ENCODE measurements at regions not wholly inside any gene's neighbourhood (a gene's known extent, or its start where the extent isn't known, plus 50 kb on each side); places are given as distances from the start of the nearest gene placed in this dataset.

DNA sequence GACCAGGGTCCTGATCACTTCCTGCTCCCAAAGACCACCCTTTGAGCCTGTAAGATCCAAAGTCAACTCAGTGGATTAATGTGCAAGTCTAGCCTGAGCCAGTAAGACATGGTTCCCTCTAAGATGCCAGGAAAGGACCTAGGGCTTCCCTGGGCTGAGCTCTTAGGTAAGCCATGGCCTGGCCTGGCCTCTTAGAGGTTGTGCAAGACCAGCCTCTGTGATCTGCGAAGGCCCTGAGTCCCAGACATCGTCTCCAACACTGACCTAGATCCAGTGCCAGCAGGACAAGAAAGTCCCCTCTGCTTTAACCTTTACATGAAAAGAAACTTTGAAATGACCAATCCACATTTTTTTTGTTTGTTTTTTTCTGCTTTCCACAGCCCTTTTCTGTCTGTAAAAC is 73.6 kb upstream of the CYP1B1 start:
- in situ Hi-C loops (cut with MboI; ENCODE audit: low pct_unique_long_range_greater_than_20kb, low sequenced_read_pairs, unreplicated experiment): no loop called here
- no peak for DNase-seq (ENCODE audit: low spot score)
- TF ChIP-seq, protein P1, sequence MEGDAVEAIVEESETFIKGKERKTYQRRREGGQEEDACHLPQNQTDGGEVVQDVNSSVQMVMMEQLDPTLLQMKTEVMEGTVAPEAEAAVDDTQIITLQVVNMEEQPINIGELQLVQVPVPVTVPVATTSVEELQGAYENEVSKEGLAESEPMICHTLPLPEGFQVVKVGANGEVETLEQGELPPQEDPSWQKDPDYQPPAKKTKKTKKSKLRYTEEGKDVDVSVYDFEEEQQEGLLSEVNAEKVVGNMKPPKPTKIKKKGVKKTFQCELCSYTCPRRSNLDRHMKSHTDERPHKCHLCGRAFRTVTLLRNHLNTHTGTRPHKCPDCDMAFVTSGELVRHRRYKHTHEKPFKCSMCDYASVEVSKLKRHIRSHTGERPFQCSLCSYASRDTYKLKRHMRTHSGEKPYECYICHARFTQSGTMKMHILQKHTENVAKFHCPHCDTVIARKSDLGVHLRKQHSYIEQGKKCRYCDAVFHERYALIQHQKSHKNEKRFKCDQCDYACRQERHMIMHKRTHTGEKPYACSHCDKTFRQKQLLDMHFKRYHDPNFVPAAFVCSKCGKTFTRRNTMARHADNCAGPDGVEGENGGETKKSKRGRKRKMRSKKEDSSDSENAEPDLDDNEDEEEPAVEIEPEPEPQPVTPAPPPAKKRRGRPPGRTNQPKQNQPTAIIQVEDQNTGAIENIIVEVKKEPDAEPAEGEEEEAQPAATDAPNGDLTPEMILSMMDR (IDR thresholded peaks at IDR 0.05; ENCODE audit: extremely low read depth, insufficient read depth, missing control alignments): no peak

DNA sequence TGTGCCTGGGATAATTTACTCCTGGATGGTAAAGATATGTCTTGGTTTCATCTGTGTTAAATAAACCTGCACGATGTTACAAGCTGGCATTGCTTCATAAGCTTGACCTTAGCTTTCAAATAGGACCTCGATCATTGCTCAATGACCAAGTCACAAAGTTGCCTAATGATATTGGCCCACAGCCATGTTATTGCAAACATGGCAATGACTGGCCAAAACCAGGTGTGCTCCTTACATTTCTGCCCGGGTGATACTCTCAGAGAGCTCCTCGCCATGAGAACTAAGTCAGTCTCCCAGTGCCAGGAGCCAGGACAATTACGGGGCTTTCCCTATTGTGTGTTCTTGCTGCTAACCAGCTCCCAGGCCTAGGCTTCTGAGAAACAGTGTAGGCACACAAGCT is 72.5 kb upstream of the CYP1B1 start:
- DNase-seq (ENCODE audit: low spot score): no peak
- in situ Hi-C loops (cut with MboI; ENCODE audit: low pct_unique_long_range_greater_than_20kb, low sequenced_read_pairs, unreplicated experiment): no loop called here
- TF ChIP-seq, protein P1 (IDR thresholded peaks at IDR 0.05; ENCODE audit: extremely low read depth, insufficient read depth, missing control alignments): no peak

DNA sequence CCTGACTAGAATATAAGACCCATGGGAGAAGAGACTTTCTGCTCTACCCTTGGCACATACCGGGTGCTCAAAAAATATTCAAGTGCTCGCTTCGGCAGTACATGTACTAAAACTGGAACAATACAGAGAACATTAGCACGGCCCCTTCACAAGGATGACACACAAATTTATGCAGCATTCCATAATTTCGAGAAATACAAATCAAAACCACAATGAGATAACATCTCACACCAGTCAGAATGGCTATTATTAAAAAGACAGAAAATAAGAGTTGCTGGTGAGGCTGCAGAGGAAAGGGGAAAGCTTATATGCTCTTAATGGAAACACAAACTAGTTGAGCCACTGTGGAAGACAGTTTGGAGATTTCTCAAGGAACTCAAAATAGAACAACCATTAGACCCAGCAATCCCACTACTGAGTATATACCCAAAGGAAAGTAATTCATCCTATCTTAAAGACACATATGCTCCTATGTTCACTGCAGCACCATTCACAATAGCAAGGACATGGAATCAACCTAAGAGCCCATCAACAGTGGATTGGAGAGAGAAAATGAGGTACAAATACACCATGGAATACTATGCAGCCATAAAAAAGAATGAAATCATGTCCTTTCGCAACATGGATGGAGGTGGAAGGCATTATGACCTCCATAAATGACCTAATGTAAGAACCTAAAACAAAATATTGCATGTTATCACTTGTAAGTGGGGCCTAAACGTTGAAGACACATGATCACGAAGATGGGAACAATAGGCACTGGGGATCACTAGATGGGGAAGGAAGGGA is 71.6 kb upstream of the CYP1B1 start:
- in situ Hi-C loops (cut with MboI; ENCODE audit: low pct_unique_long_range_greater_than_20kb, low sequenced_read_pairs, unreplicated experiment): no loop called here
- TF ChIP-seq, protein P1 (IDR thresholded peaks at IDR 0.05; ENCODE audit: extremely low read depth, insufficient read depth, missing control alignments): no peak
- no peak for DNase-seq (ENCODE audit: low spot score)

DNA sequence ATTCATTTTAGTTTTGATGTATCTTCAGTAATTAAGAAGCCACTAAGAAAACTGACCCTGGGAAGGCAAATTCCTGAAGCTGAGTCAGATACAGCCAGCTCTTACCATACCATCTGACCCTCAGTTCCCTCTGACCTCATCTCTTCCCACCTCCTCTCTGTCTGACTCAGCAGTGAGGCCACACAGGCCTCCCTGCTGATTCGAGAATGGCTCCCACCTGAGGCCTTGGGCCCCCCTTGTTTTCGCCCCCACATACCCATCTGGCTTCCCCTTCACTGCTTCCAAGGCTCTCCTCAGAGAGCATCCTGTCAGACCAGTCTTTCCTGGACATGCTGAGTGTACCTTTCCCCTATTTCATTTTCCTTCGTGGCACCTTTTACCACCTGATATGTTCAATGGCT is 71.0 kb upstream of the CYP1B1 start:
- DNase-seq (ENCODE audit: low spot score): peak; percentile 48
- TF ChIP-seq, protein P1 (IDR thresholded peaks at IDR 0.05; ENCODE audit: extremely low read depth, insufficient read depth, missing control alignments): no peak
- in situ Hi-C loops (cut with MboI; ENCODE audit: low pct_unique_long_range_greater_than_20kb, low sequenced_read_pairs, unreplicated experiment): no loop called here

DNA sequence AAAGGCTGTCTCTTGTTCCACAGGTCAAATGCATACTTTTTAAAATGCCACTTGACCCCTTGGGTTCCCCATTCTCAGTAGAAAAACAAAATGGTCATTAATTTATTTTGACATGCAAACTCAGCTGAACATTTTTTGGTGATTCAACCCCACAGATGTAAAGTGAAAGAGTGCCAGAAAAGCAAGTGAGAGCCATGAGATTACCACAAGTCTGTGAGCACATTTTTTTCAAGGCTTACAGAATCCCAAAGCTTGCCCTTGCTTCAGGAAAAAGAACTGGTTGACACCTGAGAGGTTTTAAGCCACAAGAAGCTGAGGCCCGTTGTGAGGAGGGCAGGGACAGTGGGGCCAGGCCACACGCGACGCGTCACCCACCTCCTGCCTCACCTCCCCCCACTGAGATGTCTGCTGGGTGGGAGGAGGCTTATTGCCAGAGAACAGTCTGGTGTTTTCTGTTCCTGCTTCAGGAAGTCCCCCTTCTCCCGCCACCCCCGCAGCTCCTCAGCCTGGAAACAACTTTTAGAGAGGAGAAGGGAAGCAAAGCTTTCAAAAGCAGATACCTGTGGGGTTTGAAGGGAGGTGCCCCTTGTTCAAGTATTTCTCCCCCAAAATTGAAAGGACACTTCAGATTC is 70.4 kb upstream of the CYP1B1 start:
- in situ Hi-C loops (cut with MboI; ENCODE audit: low pct_unique_long_range_greater_than_20kb, low sequenced_read_pairs, unreplicated experiment): no loop called here
- TF ChIP-seq, protein P1 (IDR thresholded peaks at IDR 0.05; ENCODE audit: extremely low read depth, insufficient read depth, missing control alignments): no peak
- DNase-seq (ENCODE audit: low spot score): peak; percentile 36

DNA sequence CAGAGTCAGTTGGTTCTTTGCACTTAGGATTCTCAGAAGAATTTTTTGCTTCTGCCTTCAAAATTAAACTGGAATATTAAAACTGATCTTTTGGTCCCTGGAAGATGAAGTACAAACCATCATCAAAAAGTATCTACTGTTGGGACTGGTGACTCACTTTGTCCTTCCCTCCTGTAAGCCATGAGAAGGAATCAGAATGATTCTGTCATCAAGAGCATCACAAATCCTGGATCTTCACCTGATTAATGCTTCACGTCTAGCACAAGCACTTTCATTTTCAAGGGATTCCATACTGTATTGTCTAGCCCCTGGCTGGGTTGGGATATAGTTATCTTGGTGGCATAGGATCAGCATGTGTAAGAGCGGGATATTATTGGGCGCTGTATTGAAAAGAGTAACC is 69.3 kb upstream of the CYP1B1 start:
- no peak for DNase-seq (ENCODE audit: low spot score)
- in situ Hi-C loops (cut with MboI; ENCODE audit: low pct_unique_long_range_greater_than_20kb, low sequenced_read_pairs, unreplicated experiment): no loop called here

More for the DNA sequence above, 69.3 kb upstream of the CYP1B1 start:
- TF ChIP-seq, protein P1 (IDR thresholded peaks at IDR 0.05; ENCODE audit: extremely low read depth, insufficient read depth, missing control alignments): no peak

Data from GM13977 (cell line).